ENCODE measurements at regions not wholly inside any gene's neighbourhood (a gene's known extent, or its start where the extent isn't known, plus 50 kb on each side); places are given as distances from the start of the nearest gene placed in this dataset.

GRCh38 chr11:71200172-71200716 is 52.1 kb downstream of the SHANK2 start:
- peak overlapping the region; percentile 63 for H3K4me2 ChIP-seq (ENCODE audit: low read length)
- no peaks in the 10 kb centered on the region for H3K9me3 ChIP-seq (ENCODE audit: control insufficient read depth, insufficient read depth, low read length)
- H3K4me3 ChIP-seq (ENCODE audit: low read length): peak overlapping the region; percentile 25
- TF ChIP-seq EZH2phosphoT487 (IDR thresholded peaks at IDR 0.05; ENCODE audit: borderline replicate concordance, low read length): no peak
- TF ChIP-seq, protein P1, sequence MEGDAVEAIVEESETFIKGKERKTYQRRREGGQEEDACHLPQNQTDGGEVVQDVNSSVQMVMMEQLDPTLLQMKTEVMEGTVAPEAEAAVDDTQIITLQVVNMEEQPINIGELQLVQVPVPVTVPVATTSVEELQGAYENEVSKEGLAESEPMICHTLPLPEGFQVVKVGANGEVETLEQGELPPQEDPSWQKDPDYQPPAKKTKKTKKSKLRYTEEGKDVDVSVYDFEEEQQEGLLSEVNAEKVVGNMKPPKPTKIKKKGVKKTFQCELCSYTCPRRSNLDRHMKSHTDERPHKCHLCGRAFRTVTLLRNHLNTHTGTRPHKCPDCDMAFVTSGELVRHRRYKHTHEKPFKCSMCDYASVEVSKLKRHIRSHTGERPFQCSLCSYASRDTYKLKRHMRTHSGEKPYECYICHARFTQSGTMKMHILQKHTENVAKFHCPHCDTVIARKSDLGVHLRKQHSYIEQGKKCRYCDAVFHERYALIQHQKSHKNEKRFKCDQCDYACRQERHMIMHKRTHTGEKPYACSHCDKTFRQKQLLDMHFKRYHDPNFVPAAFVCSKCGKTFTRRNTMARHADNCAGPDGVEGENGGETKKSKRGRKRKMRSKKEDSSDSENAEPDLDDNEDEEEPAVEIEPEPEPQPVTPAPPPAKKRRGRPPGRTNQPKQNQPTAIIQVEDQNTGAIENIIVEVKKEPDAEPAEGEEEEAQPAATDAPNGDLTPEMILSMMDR (IDR thresholded peaks at IDR 0.05; ENCODE audit: low read depth, low read length, poor library complexity, severe bottlenecking): no peak
- H3K4me1 ChIP-seq (ENCODE audit: control insufficient read depth, low read length): peaks cover 75% of the 10 kb centered on the region
- no peaks in the 10 kb centered on the region for H3F3A ChIP-seq (ENCODE audit: control insufficient read depth, insufficient read depth)
- H3K27me3 ChIP-seq (ENCODE audit: control insufficient read depth, low read length): no peaks in the 10 kb centered on the region; the same call in 1 of the 2 replicates
- H3K36me3 ChIP-seq (ENCODE audit: control insufficient read depth, low read length): no peaks in the 10 kb centered on the region
- H3K27ac ChIP-seq (ENCODE audit: low read depth, low read length): peak overlapping the region; percentile 68
- H3K9me2 ChIP-seq (replicated peaks; ENCODE audit: control insufficient read depth, low read length): no peaks in the 10 kb centered on the region
- H4K20me1 ChIP-seq (ENCODE audit: control insufficient read depth, insufficient read depth, low read depth, low read length): no peaks in the 10 kb centered on the region
- H3K79me2 ChIP-seq (ENCODE audit: control insufficient read depth, low read length): no peaks in the 10 kb centered on the region

DNA sequence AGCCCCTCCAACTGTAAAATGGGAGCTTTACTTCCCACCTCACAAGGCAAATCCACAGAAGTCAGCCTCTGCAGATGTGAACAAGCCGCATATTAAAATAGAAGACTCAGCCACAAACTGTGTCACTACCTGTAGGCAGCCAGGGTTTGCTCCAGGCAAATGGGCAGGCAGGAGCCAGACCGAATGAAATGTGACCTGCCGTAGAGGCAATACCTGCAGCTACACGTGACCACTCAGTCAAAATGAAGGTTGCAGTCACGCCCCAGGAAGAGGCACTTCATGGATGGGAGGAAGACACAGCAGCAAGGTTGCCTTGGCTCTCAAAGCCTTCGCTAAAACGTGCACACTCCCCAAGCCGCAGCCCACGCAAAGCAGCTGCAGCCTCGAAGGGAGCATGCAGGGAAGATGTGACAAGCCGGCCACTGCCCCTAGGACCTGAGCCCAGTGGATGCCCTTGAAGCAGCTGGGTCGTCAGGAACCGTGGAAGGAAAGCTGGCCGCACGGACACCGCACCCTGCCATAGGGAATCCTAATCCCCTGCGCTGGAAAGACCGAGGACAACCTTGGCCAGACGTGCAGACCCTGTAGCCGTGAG is 53.1 kb downstream of the SHANK2 start:
- Histone ChIP-seq H3K4me3 (ENCODE audit: low read length) (no peak overlapping the region), H4K20me1 (ENCODE audit: control insufficient read depth, insufficient read depth, low read depth, low read length) (no peaks in the 10 kb centered on the region), H3K79me2 (ENCODE audit: control insufficient read depth, low read length) (no peaks in the 10 kb centered on the region), H3K27me3 (ENCODE audit: control insufficient read depth, low read length) (no peaks in the 10 kb centered on the region; the same call in 1 of the 2 replicates), H3K4me1 (ENCODE audit: control insufficient read depth, low read length) (peaks cover 72% of the 10 kb centered on the region), H3F3A (ENCODE audit: control insufficient read depth, insufficient read depth) (no peaks in the 10 kb centered on the region), H3K9me2 (replicated peaks; ENCODE audit: control insufficient read depth, low read length) (no peaks in the 10 kb centered on the region), H3K36me3 (ENCODE audit: control insufficient read depth, low read length) (no peaks in the 10 kb centered on the region), H3K9me3 (ENCODE audit: control insufficient read depth, insufficient read depth, low read length) (no peaks in the 10 kb centered on the region), H3K4me2 (ENCODE audit: low read length) (peak overlapping the region; percentile 63), H3K27ac (ENCODE audit: low read depth, low read length) (no peak overlapping the region)
- TF ChIP-seq, protein P1 (IDR thresholded peaks at IDR 0.05; ENCODE audit: low read depth, low read length, poor library complexity, severe bottlenecking): no peak
- no peak for TF ChIP-seq EZH2phosphoT487 (IDR thresholded peaks at IDR 0.05; ENCODE audit: borderline replicate concordance, low read length)

GRCh38 chr11:71198823-71199165 is 53.6 kb downstream of the SHANK2 start:
- no peaks in the 10 kb centered on the region for H3K9me3 ChIP-seq (ENCODE audit: control insufficient read depth, insufficient read depth, low read length)
- H4K20me1 ChIP-seq (ENCODE audit: control insufficient read depth, insufficient read depth, low read depth, low read length): no peaks in the 10 kb centered on the region
- TF ChIP-seq EZH2phosphoT487 (IDR thresholded peaks at IDR 0.05; ENCODE audit: borderline replicate concordance, low read length): no peak
- TF ChIP-seq, protein P1 (IDR thresholded peaks at IDR 0.05; ENCODE audit: low read depth, low read length, poor library complexity, severe bottlenecking): no peak
- H3K27ac ChIP-seq (ENCODE audit: low read depth, low read length): no peak overlapping the region
- H3K27me3 ChIP-seq (ENCODE audit: control insufficient read depth, low read length): no peaks in the 10 kb centered on the region; the same call in 1 of the 2 replicates
- no peaks in the 10 kb centered on the region for H3K79me2 ChIP-seq (ENCODE audit: control insufficient read depth, low read length)
- H3F3A ChIP-seq (ENCODE audit: control insufficient read depth, insufficient read depth): no peaks in the 10 kb centered on the region
- no peaks in the 10 kb centered on the region for H3K36me3 ChIP-seq (ENCODE audit: control insufficient read depth, low read length)
- no peaks in the 10 kb centered on the region for H3K9me2 ChIP-seq (replicated peaks; ENCODE audit: control insufficient read depth, low read length)
- peak overlapping the region; percentile 63; the same call in 1 of the 2 replicates for H3K4me2 ChIP-seq (ENCODE audit: low read length)
- peaks cover 69% of the 10 kb centered on the region for H3K4me1 ChIP-seq (ENCODE audit: control insufficient read depth, low read length)
- no peak overlapping the region for H3K4me3 ChIP-seq (ENCODE audit: low read length)

Data from DOHH2 (cell line).